GM23248 (cell line): ENCODE measurements at regions not wholly inside any gene's neighbourhood (a gene's known extent, or its start where the extent isn't known, plus 50 kb on each side); places are given as distances from the start of the nearest gene placed in this dataset.

Experiments
- EZH2 ChIP-seq: fragments of 200-600 bp; sonication (generic); IDR thresholded peaks from 2 replicates; pipeline ENCODE4 v1.6.1; 2018; ENCODE audit warnings: antibody characterized with exemption, mild to moderate bottlenecking; ENCODE audit not compliant: insufficient read depth, poor library complexity, severe bottlenecking
- EZH2phosphoT487 ChIP-seq: fragments of 200-600 bp; sonication (generic); IDR thresholded peaks from 2 replicates; pipeline ENCODE4 v1.6.1; 2018; ENCODE audit warnings: antibody characterized with exemption, moderate library complexity, mild to moderate bottlenecking, low read depth; ENCODE audit not compliant: insufficient read depth

- TF ChIP-seq EZH2phosphoT487 (no peak), EZH2 (no peak)
These were observed 59.9 kb upstream of the C11orf87 start for GRCh38 chr11:109362059-109362458.
